GM12878 (cell line): ENCODE measurements at regions not wholly inside any gene's neighbourhood (a gene's known extent, or its start where the extent isn't known, plus 50 kb on each side); places are given as distances from the start of the nearest gene placed in this dataset.

Experiments
- ATAC-seq: fragments of 200-7000 bp; cut with Tn5 transposase; 3 replicates; pipeline ENCODE4 v1.9.1; 2020; ENCODE audit warnings: mild to moderate bottlenecking, moderate library complexity
- BruUV-seq: library from RNA; stranded (reverse); fragments of 400-500 nt; replicated peaks from 2 replicates; lab custom pipeline; 2021; lab: Mats Ljungman, UMichigan
- CTCF ChIA-PET: fragments of 300-600 bp; sonication (Branson Sonifier 250); formaldehyde crosslinking; extraction: SDS; loops from one replicate; lab custom pipeline; 2021; ENCODE audit warnings: inconsistent platforms; lab: Yijun Ruan, JAX
- POLR2A ChIA-PET: fragments of 350-600 bp; formaldehyde crosslinking; extraction: SDS; loops from one replicate; lab custom pipeline; 2021; ENCODE audit warnings: inconsistent platforms; lab: Charles Lee
- RAD21 ChIA-PET: fragments of 300-600 bp; sonication (Branson Sonifier 250); formaldehyde crosslinking; loops from one replicate; lab custom pipeline; 2023; ENCODE audit warnings: antibody characterized with exemption; ENCODE audit not compliant: unreplicated experiment; lab: Charles Lee
- SMC1A ChIA-PET: fragments of 300-600 bp; sonication (Branson Sonifier 250); formaldehyde crosslinking; loops from one replicate; lab custom pipeline; 2023; ENCODE audit not compliant: unreplicated experiment, uncharacterized antibody; lab: Charles Lee
- DNase-seq: peaks from one replicate; pipeline ENCODE4 v3.0.0-alpha.2; 2011; ENCODE audit warnings: low read depth, low spot score
- FAIRE-seq: peaks from 3 replicates; lab custom pipeline; 2011; peaks lifted over from hg19 to GRCh38; lab: Jason Lieb, UNC
- H2AFZ ChIP-seq: 2 replicates; pipeline ENCODE4 v1.6.0; 2011; ENCODE audit warnings: low read depth, low read length, control low read depth; ENCODE audit not compliant: control insufficient read depth
- H3K27ac ChIP-seq: 2 replicates; pipeline ENCODE4 v1.5.1; 2011; ENCODE audit warnings: control low read depth; ENCODE audit not compliant: control insufficient read depth, insufficient read depth
- H3K27me3 ChIP-seq, 2 experiments: replicated peaks in 1 of 2; 2 replicates each; pipeline versions ENCODE4 v1.6.0 to v1.6.1; 2011; ENCODE audit warnings: low read length in 1 of 2; ENCODE audit not compliant: control insufficient read depth in 2 of 2, insufficient read depth in 2 of 2
- H3K36me3 ChIP-seq, 2 experiments: 2 replicates each; pipeline ENCODE4 v1.5.1; 2011; ENCODE audit warnings: low read length in 1 of 2; ENCODE audit not compliant: control insufficient read depth in 2 of 2, insufficient read depth in 2 of 2
- H3K4me1 ChIP-seq: 2 replicates; pipeline ENCODE4 v1.6.1; 2011; ENCODE audit warnings: mild to moderate bottlenecking, low read length, moderate library complexity, mixed read lengths; ENCODE audit not compliant: control insufficient read depth, insufficient read depth
- H3K4me2 ChIP-seq: 2 replicates; pipeline ENCODE4 v1.6.0; 2011; ENCODE audit warnings: control low read depth; ENCODE audit not compliant: control insufficient read depth, insufficient read depth
- H3K4me3 ChIP-seq: fragments of 200-600 bp; sonication (generic); 2 replicates; pipeline ENCODE4 v1.5.1; 2016
- H3K79me2 ChIP-seq: 2 replicates; pipeline ENCODE4 v1.6.0; 2011; ENCODE audit warnings: low read length; ENCODE audit not compliant: control insufficient read depth, insufficient read depth
- H3K9ac ChIP-seq: 2 replicates; pipeline ENCODE4 v1.8.0; 2011; ENCODE audit warnings: low read length, control low read depth, mixed read lengths; ENCODE audit not compliant: control insufficient read depth, insufficient read depth
- H3K9me3 ChIP-seq: replicated peaks from 3 replicates; pipeline ENCODE4 v1.5.1; 2011; ENCODE audit warnings: mild to moderate bottlenecking, low read length; ENCODE audit not compliant: control insufficient read depth, insufficient read depth
- H4K20me1 ChIP-seq: 2 replicates; pipeline ENCODE4 v1.6.0; 2011; ENCODE audit not compliant: control insufficient read depth, insufficient read depth
- BACH1 ChIP-seq: fragments of 450-650 bp; IDR thresholded peaks from 2 replicates; pipeline ENCODE4 v1.6.1; 2017; ENCODE audit warnings: mild to moderate bottlenecking, borderline replicate concordance
- GATAD2B ChIP-seq: fragments of 450-650 bp; conservative IDR thresholded peaks from 2 replicates; pipeline ENCODE4 v1.6.1; 2017; ENCODE audit warnings: low read depth, mild to moderate bottlenecking, moderate library complexity
- JUNB ChIP-seq: IDR thresholded peaks from 2 replicates; pipeline ENCODE4 v1.6.1; 2016; ENCODE audit warnings: antibody characterized with exemption, mild to moderate bottlenecking
- NFXL1 ChIP-seq: fragments of 450-650 bp; IDR thresholded peaks from 2 replicates; pipeline ENCODE4 v1.6.1; 2017; ENCODE audit warnings: antibody characterized with exemption, mild to moderate bottlenecking, borderline replicate concordance
- PML ChIP-seq: IDR thresholded peaks from 2 replicates; pipeline ENCODE4 v1.6.1; 2012; ENCODE audit warnings: low read length, inconsistent platforms
- SIX5 ChIP-seq: IDR thresholded peaks from 2 replicates; pipeline ENCODE4 v1.6.1; 2011; ENCODE audit warnings: mild to moderate bottlenecking, low read depth, low read length, moderate library complexity; ENCODE audit not compliant: severe bottlenecking
- SMC3 ChIP-seq: IDR thresholded peaks from 2 replicates; pipeline ENCODE4 v1.6.1; 2011; ENCODE audit warnings: low read length, improper control_type of control experiment, borderline replicate concordance
- whole genome bisulfite sequencing: methylation state at CpG from one replicate; pipeline ENCODE4 v1.1.6; 2016; ENCODE audit warnings: low lambda C conversion rate; ENCODE audit not compliant: insufficient replicate concordance, insufficient coverage; ENCODE audit errors: missing lambda C conversion rate; 5-methylcytosine and 5-hydroxymethylcytosine counted together
- in situ Hi-C: fragments of 300-500 bp; cut with MboI; formaldehyde crosslinking; loops from 9 replicates; pipeline ENCODE4 v1.14.3; 2018; ENCODE audit warnings: mixed read lengths
- intact Hi-C: fragments of 100-400 bp; cut with micrococcal nuclease; formaldehyde crosslinking; loops from one replicate; pipeline ENCODE4 v1.14.2; 2022; ENCODE audit not compliant: unreplicated experiment
- TF ChIP-seq, protein P1 (sequence below): fragments of 450-650 bp; IDR thresholded peaks from 2 replicates; pipeline ENCODE4 v1.6.1; 2016; ENCODE audit warnings: mild to moderate bottlenecking, moderate library complexity, borderline replicate concordance
- TF ChIP-seq, protein P2 (sequence below): IDR thresholded peaks from 2 replicates; pipeline ENCODE4 v1.6.1; 2012; ENCODE audit warnings: mild to moderate bottlenecking, low read depth, low read length
- TF ChIP-seq, protein P3 (sequence below): fragments of 450-650 bp; IDR thresholded peaks from 2 replicates; pipeline ENCODE4 v1.6.1; 2017; ENCODE audit warnings: mild to moderate bottlenecking, moderate library complexity

DNA sequence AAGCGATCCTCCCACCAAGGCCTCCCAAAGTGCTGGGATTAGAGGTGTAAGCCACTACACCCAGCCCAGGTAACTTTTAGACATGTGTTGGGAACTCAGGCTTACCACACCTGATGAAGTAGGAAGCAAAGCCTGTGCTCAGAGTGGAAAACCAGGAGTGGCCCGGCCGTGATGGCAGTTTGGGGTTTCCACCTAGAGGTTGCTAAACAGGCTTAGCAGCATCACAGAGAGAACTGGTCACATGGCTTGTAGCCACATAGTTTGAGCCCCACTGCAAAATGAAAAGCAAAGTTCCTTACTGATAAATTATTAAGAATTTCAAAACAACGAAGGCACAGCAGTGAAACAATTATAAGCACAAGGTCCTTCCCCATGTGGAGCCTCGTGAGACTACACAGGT lies 142.6 kb upstream of the CXADR start (continued):
- TF ChIP-seq, protein P1, sequence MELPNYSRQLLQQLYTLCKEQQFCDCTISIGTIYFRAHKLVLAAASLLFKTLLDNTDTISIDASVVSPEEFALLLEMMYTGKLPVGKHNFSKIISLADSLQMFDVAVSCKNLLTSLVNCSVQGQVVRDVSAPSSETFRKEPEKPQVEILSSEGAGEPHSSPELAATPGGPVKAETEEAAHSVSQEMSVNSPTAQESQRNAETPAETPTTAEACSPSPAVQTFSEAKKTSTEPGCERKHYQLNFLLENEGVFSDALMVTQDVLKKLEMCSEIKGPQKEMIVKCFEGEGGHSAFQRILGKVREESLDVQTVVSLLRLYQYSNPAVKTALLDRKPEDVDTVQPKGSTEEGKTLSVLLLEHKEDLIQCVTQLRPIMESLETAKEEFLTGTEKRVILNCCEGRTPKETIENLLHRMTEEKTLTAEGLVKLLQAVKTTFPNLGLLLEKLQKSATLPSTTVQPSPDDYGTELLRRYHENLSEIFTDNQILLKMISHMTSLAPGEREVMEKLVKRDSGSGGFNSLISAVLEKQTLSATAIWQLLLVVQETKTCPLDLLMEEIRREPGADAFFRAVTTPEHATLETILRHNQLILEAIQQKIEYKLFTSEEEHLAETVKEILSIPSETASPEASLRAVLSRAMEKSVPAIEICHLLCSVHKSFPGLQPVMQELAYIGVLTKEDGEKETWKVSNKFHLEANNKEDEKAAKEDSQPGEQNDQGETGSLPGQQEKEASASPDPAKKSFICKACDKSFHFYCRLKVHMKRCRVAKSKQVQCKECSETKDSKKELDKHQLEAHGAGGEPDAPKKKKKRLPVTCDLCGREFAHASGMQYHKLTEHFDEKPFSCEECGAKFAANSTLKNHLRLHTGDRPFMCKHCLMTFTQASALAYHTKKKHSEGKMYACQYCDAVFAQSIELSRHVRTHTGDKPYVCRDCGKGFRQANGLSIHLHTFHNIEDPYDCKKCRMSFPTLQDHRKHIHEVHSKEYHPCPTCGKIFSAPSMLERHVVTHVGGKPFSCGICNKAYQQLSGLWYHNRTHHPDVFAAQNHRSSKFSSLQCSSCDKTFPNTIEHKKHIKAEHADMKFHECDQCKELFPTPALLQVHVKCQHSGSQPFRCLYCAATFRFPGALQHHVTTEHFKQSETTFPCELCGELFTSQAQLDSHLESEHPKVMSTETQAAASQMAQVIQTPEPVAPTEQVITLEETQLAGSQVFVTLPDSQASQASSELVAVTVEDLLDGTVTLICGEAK = no peak
- no peak for TF ChIP-seq NFXL1
- TF ChIP-seq, protein P2, sequence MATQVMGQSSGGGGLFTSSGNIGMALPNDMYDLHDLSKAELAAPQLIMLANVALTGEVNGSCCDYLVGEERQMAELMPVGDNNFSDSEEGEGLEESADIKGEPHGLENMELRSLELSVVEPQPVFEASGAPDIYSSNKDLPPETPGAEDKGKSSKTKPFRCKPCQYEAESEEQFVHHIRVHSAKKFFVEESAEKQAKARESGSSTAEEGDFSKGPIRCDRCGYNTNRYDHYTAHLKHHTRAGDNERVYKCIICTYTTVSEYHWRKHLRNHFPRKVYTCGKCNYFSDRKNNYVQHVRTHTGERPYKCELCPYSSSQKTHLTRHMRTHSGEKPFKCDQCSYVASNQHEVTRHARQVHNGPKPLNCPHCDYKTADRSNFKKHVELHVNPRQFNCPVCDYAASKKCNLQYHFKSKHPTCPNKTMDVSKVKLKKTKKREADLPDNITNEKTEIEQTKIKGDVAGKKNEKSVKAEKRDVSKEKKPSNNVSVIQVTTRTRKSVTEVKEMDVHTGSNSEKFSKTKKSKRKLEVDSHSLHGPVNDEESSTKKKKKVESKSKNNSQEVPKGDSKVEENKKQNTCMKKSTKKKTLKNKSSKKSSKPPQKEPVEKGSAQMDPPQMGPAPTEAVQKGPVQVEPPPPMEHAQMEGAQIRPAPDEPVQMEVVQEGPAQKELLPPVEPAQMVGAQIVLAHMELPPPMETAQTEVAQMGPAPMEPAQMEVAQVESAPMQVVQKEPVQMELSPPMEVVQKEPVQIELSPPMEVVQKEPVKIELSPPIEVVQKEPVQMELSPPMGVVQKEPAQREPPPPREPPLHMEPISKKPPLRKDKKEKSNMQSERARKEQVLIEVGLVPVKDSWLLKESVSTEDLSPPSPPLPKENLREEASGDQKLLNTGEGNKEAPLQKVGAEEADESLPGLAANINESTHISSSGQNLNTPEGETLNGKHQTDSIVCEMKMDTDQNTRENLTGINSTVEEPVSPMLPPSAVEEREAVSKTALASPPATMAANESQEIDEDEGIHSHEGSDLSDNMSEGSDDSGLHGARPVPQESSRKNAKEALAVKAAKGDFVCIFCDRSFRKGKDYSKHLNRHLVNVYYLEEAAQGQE = no peak
- TF ChIP-seq, all 136 proteins: peak for 0

DNA sequence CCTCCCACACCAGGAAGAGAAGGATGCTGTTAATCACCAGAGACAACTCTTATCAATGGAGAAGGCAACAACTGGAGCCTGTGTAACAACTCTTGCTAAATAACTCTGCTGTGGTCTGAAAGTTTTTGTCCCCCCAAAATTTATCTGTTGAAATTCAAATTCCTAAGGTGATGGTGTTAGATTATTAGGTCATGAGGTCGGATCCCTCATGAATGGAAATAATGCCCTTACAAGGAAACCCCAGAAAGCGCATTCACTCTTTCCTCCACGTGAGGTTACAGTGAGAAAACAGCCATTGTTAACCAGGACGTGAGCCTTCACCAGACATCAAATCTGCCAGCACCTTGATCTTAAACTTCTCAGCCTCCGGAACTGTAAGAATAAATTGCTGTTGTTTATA lies 141.9 kb upstream of the CXADR start:
- POLR2A ChIA-PET = no interaction called here
- no peak for TF ChIP-seq SMC3
- no peak for TF ChIP-seq BACH1
- TF ChIP-seq, protein P3, sequence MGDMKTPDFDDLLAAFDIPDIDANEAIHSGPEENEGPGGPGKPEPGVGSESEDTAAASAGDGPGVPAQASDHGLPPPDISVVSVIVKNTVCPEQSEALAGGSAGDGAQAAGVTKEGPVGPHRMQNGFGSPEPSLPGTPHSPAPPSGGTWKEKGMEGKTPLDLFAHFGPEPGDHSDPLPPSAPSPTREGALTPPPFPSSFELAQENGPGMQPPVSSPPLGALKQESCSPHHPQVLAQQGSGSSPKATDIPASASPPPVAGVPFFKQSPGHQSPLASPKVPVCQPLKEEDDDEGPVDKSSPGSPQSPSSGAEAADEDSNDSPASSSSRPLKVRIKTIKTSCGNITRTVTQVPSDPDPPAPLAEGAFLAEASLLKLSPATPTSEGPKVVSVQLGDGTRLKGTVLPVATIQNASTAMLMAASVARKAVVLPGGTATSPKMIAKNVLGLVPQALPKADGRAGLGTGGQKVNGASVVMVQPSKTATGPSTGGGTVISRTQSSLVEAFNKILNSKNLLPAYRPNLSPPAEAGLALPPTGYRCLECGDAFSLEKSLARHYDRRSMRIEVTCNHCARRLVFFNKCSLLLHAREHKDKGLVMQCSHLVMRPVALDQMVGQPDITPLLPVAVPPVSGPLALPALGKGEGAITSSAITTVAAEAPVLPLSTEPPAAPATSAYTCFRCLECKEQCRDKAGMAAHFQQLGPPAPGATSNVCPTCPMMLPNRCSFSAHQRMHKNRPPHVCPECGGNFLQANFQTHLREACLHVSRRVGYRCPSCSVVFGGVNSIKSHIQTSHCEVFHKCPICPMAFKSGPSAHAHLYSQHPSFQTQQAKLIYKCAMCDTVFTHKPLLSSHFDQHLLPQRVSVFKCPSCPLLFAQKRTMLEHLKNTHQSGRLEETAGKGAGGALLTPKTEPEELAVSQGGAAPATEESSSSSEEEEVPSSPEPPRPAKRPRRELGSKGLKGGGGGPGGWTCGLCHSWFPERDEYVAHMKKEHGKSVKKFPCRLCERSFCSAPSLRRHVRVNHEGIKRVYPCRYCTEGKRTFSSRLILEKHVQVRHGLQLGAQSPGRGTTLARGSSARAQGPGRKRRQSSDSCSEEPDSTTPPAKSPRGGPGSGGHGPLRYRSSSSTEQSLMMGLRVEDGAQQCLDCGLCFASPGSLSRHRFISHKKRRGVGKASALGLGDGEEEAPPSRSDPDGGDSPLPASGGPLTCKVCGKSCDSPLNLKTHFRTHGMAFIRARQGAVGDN = no peak
- no peak for TF ChIP-seq PML
- TF ChIP-seq JUNB = no peak
- TF ChIP-seq GATAD2B = no peak
- no peak for TF ChIP-seq SIX5
- no peak overlapping the region for H3K9ac ChIP-seq
- no peaks in the 10 kb centered on the region for H3K27me3 ChIP-seq
- FAIRE-seq = no peak
- no peaks in the 10 kb centered on the region for H4K20me1 ChIP-seq
- no peak overlapping the region for H3K4me3 ChIP-seq
- no peak overlapping the region for H2AFZ ChIP-seq
- in situ Hi-C loops (no loop called here), intact Hi-C loops (no loop called here)
- no peak overlapping the region for H3K27ac ChIP-seq
- no peaks in the 10 kb centered on the region for H3K36me3 ChIP-seq
- BruUV-seq = no TSS peak
- SMC1A ChIA-PET = no interaction called here
- no peaks in the 10 kb centered on the region for H3K9me3 ChIP-seq
- DNase-seq = no peak
- H3K4me1 ChIP-seq = no peaks in the 10 kb centered on the region
- RAD21 ChIA-PET = no interaction called here
- 32% methylated on average over 5 of the region's 5 CpGs for WGBS
- H3K4me2 ChIP-seq = no peak overlapping the region
- CTCF ChIA-PET = no interaction called here
- ATAC-seq = no peak
- H3K79me2 ChIP-seq = no peaks in the 10 kb centered on the region
